SK-N-MC (cell line): ENCODE measurements at regions not wholly inside any gene's neighbourhood (a gene's known extent, or its start where the extent isn't known, plus 50 kb on each side); places are given as distances from the start of the nearest gene placed in this dataset.

ENCODE experiments used
- EZH2 ChIP-seq: fragments of 200-600 bp; sonication (generic); IDR thresholded peaks from one replicate; pipeline ENCODE4 v1.6.1; 2017; ENCODE audit warnings: antibody characterized with exemption
- FOXP2 ChIP-seq: optimal IDR thresholded peaks from 2 replicates; pipeline ENCODE3; 2011; ENCODE audit warnings: mild to moderate bottlenecking, moderate library complexity; ENCODE audit not compliant: insufficient read depth; ENCODE audit errors: extremely low read length, control extremely low read depth
- POLR2AphosphoS5 ChIP-seq: IDR thresholded peaks from 2 replicates; pipeline ENCODE4 v1.6.1; 2012; ENCODE audit warnings: mild to moderate bottlenecking, low read depth, low read length, borderline replicate concordance

DNA sequence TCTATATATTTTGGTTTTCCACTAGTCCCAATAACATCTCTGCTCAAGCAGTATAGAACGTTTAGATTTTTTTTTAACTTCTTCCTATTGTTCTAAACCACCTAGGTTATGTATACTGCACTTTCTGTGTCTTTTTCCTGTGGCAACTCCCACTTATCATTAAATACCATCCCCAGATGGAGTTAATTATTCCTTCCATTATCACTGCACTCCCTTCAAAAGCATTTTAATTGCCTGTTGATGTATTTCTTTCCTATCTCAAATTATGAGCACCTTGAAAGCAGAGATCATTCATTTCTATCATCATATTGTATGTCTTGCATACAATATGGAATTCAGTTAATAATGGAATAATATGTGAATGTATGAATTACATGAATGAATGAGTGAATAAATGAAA, 148.0 kb downstream of the HGF start:
- no peak for TF ChIP-seq EZH2
- no peak for TF ChIP-seq POLR2AphosphoS5
- no peak for TF ChIP-seq FOXP2
